DND-41 (cell line): ENCODE measurements at regions not wholly inside any gene's neighbourhood (a gene's known extent, or its start where the extent isn't known, plus 50 kb on each side); places are given as distances from the start of the nearest gene placed in this dataset.
"Not testable (repeated sequence)": the region's sequence is repeated elsewhere in the genome, so short reads cannot be mapped to it uniquely, and the experiment has no call there.

Source experiments
- EZH2 ChIP-seq: IDR thresholded peaks from 3 replicates; pipeline ENCODE4 v1.6.1; 2012; ENCODE audit warnings: borderline replicate concordance, low read depth, mild to moderate bottlenecking, moderate library complexity, low read length, inconsistent platforms; ENCODE audit not compliant: severe bottlenecking
- TF ChIP-seq, protein P1 (sequence below): IDR thresholded peaks from 2 replicates; pipeline ENCODE4 v1.5.1; 2012; ENCODE audit warnings: borderline replicate concordance, low read length, moderate library complexity, mild to moderate bottlenecking; ENCODE audit not compliant: poor library complexity, severe bottlenecking; ENCODE audit errors: extremely low read depth

DNA sequence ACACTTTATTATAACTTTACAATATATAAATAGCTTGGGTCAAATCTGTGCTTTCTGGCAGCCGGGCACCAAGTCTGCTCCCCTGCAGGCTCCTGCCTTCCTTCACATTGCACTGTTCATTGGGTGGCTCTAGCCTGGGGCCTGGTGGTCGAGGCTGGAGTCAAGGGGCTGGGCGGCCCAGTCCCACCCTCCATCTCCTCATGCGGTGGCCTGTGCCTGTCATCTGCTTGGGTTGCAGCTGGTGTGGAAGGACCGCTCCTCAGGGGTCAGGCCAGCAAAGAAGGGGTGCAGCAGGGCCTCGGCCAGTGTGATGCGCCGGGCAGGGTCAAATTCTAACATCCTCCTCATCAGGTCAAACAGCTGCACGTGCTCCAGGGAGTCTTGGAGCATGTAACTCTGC, 106.7 kb upstream of the SLC24A2 start:
- TF ChIP-seq EZH2, result not testable (repeated sequence)
- TF ChIP-seq, protein P1, sequence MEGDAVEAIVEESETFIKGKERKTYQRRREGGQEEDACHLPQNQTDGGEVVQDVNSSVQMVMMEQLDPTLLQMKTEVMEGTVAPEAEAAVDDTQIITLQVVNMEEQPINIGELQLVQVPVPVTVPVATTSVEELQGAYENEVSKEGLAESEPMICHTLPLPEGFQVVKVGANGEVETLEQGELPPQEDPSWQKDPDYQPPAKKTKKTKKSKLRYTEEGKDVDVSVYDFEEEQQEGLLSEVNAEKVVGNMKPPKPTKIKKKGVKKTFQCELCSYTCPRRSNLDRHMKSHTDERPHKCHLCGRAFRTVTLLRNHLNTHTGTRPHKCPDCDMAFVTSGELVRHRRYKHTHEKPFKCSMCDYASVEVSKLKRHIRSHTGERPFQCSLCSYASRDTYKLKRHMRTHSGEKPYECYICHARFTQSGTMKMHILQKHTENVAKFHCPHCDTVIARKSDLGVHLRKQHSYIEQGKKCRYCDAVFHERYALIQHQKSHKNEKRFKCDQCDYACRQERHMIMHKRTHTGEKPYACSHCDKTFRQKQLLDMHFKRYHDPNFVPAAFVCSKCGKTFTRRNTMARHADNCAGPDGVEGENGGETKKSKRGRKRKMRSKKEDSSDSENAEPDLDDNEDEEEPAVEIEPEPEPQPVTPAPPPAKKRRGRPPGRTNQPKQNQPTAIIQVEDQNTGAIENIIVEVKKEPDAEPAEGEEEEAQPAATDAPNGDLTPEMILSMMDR, result not testable (repeated sequence)
